ENCODE measurements at regions not wholly inside any gene's neighbourhood (a gene's known extent, or its start where the extent isn't known, plus 50 kb on each side); places are given as distances from the start of the nearest gene placed in this dataset.

DNA sequence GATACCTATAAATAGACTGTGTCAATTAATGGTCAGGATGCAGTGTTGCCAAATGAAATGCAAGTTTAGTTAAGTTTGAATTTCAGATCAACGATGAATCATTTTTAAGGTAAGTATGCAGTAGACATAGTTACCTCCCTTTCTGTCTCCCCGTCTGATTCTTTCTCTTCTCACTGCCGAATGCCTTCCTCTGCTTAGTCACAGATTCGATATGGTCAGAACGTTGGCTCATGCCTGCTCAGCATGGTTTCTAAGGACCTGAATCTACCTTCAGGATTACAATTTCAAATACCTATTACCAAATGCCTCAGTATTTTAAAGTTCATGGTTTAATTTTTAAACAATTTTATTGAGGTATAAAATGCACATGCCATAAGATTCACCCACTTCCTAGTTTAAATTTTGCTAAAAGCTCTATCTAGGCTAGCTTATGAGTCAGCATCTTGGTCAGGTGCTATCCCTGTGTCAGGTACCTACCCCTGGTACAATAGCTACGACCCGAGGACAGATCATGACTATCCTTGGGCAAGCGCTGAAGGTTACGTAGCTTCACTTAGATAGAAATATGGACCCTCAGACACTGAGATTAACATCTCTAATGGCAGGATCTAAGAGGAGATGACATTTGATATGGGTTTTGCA lies 78.2 kb upstream of the SPON1 start:
- H3K4me3 ChIP-seq (ENCODE audit: low read depth, low read length) = no peak overlapping the region
- no peak for DNase-seq (ENCODE audit: low read depth, low spot score)
- ChIA-PET CTCF (no interaction called here), POLR2A (no interaction called here)
- TF ChIP-seq, protein P1, sequence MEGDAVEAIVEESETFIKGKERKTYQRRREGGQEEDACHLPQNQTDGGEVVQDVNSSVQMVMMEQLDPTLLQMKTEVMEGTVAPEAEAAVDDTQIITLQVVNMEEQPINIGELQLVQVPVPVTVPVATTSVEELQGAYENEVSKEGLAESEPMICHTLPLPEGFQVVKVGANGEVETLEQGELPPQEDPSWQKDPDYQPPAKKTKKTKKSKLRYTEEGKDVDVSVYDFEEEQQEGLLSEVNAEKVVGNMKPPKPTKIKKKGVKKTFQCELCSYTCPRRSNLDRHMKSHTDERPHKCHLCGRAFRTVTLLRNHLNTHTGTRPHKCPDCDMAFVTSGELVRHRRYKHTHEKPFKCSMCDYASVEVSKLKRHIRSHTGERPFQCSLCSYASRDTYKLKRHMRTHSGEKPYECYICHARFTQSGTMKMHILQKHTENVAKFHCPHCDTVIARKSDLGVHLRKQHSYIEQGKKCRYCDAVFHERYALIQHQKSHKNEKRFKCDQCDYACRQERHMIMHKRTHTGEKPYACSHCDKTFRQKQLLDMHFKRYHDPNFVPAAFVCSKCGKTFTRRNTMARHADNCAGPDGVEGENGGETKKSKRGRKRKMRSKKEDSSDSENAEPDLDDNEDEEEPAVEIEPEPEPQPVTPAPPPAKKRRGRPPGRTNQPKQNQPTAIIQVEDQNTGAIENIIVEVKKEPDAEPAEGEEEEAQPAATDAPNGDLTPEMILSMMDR (IDR thresholded peaks at IDR 0.05; ENCODE audit: insufficient read depth, low read length, missing control alignments) = no peak

DNA sequence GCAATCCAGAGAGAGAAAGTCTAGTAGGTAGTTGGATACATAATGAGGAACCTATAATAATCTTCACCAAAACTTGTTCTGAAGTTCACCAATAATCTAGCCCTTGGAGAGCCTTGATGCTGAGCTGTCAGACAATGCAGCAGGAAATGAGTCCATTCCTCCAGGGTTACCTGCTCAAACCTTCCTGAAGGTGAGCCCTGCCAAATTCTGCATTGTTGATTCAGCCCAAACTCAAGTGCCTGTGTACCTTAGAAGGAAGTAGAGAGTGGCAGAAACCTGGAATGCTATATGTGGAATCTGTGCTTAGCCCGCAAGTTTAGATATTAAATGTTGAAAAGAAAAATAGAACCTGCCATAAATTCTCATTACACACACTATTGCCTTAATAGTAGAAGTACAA lies 77.4 kb upstream of the SPON1 start:
- no peak overlapping the region for H3K4me3 ChIP-seq (ENCODE audit: low read depth, low read length)
- POLR2A ChIA-PET = no interaction called here
- no peak for DNase-seq (ENCODE audit: low read depth, low spot score)
- CTCF ChIA-PET = no interaction called here
- TF ChIP-seq, protein P1 (IDR thresholded peaks at IDR 0.05; ENCODE audit: insufficient read depth, low read length, missing control alignments) = no peak

DNA sequence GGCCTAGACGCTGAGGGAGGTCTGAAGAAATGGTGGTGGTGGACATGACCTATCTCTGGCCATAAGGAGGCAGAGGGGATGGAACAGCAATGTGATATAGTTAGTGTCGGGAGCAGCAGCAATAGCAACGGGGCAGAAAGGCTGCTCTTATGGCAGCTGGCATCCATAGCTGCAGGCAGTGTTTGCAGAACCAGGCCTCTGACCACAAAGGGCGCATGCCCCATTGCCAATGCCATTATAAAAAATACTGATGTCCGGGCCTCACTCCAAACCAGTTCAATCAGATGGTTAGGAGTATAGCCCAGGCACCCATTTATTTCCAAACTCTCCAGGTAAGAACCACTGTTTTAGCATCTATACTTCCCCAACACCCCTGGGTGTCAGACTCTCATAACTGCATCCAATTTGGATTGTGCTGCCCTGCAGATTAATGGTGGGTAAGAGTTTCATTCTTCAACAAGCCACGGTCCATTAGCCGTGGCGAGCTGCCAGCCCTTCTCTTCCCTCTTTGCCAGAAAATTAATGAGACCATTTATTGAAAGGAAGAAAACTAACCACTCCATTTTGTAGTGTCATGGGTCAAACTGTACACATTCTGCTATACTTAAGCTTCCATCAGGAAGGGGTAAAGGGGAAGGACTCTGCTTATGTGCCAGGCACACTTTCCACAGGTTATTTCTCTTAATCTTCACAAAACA lies 72.8 kb upstream of the SPON1 start:
- TF ChIP-seq, protein P1 (IDR thresholded peaks at IDR 0.05; ENCODE audit: insufficient read depth, low read length, missing control alignments) = no peak
- ChIA-PET POLR2A (no interaction called here), CTCF (no interaction called here)
- H3K4me3 ChIP-seq (ENCODE audit: low read depth, low read length) = no peak overlapping the region
- no peak for DNase-seq (ENCODE audit: low read depth, low spot score)

DNA sequence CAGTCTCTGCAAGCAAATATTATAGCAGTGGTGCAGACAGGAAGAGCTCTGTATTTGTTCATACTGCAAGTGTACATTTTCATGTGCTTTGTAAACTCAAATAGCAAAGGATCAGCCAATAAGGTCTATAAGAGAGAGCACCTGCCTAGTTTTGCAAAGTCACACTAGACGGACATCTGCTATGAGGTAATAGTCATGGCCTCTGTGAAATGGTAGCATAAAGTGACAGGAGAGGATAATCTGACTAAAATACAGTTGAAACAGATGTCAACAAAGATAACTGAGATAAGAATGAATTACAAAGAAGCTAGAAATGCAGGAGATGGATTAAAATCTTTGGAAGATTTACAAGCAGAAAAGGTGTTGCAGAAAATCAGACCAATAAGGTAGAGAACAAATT lies 70.6 kb upstream of the SPON1 start:
- ChIA-PET POLR2A (no interaction called here), CTCF (no interaction called here)
- no peak overlapping the region for H3K4me3 ChIP-seq (ENCODE audit: low read depth, low read length)
- TF ChIP-seq, protein P1 (IDR thresholded peaks at IDR 0.05; ENCODE audit: insufficient read depth, low read length, missing control alignments) = no peak
- no peak for DNase-seq (ENCODE audit: low read depth, low spot score)

DNA sequence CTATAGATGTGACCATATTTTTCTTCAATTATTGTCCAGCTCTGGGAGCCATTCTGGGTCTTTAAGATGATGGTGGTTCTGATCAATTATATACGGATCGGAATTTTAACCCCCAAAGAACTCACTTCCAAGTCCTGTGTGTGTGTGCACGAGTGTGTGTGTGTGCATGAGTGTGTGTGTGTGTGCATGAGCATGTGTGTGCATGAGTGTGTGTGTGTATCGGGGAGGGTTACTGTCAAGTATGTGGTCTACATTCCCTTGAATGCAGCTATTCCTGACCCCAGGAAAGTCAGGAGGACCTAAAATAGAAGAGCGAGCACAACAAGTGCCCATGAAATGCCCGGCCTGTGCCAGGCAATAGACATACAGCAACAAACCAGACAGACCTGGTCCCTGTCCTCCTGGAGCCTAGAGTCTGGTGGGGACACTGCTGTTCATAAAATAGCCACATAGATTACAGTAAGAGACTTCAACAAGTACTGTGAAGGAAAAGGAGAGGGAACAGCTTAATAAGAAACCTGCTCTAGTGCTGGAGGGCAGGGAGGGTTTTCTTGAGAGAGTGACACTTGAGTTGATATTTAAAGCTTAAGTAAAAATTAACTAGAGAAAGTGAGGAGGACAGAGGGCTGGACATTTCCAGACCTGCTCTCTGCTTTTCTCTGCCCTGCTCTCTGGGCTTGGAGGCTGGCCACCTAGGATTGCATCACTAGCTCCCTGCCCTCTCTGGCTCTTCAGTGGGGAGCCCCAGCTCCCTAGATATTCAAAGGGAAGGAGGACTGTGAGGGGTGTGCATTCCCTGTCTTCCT lies 66.1 kb upstream of the SPON1 start:
- TF ChIP-seq, protein P1 (IDR thresholded peaks at IDR 0.05; ENCODE audit: insufficient read depth, low read length, missing control alignments) = no peak
- DNase-seq (ENCODE audit: low read depth, low spot score) = no peak
- no peak overlapping the region for H3K4me3 ChIP-seq (ENCODE audit: low read depth, low read length)
- CTCF ChIA-PET = no interaction called here
- POLR2A ChIA-PET = no interaction called here

DNA sequence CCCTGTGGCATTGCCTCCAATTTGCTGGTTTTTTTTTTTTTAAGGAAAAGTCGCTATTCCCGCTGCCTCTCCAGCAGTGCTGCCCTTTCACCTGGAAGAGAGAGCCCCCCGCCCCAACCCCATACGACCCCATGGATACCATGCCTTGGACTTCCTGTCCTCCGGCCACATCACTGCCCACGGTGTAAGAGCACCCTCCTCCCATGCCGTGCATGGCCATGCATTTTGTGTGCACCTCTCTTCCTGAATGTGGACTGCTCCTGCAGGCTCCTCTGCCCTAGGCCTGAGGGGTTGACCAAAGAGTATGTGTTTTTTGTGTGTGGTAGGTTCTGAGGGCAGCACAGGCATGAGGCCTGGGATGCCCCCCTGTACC lies 65.6 kb upstream of the SPON1 start:
- TF ChIP-seq, protein P1 (IDR thresholded peaks at IDR 0.05; ENCODE audit: insufficient read depth, low read length, missing control alignments) = no peak
- no peak for DNase-seq (ENCODE audit: low read depth, low spot score)
- H3K4me3 ChIP-seq (ENCODE audit: low read depth, low read length) = no peak overlapping the region
- CTCF ChIA-PET = no interaction called here
- POLR2A ChIA-PET = no interaction called here

Data from AG04449 (cell line).